ENCODE measurements at regions not wholly inside any gene's neighbourhood (a gene's known extent, or its start where the extent isn't known, plus 50 kb on each side); places are given as distances from the start of the nearest gene placed in this dataset.

GRCh38 chr11:70915158-70915985, 337.0 kb downstream of the SHANK2 start:
- peak in 18 of 56 donors; percentile 10 to 52 (median 28) for DNase-seq

- peak in 2 of 56 donors; percentile 23 to 27 for DNase-seq
Observed at GRCh38 chr11:70916351-70916750, 336.0 kb downstream of the SHANK2 start.

DNA sequence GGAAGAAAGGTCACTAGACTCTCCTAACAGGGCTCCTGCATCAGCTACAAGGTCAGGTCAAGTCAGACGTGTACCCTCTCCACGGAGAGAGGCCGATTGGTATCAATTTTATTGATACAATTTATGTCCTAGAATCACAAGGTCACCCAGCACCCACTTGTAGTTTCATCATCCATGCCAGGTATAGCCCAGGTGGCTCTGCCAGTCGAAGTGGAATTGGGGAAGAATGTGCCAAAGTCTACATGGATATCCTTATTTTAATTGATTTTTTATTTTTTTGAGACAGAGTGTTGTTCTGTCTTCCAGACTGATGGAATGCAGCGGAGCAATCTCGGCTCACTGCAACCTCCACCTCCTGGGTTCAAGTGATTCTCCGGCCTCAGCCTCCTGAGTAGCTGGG, 334.1 kb downstream of the SHANK2 start:
- DNase-seq: no peak

GRCh38 chr11:70921804-70922203, 330.6 kb downstream of the SHANK2 start:
- no peak for DNase-seq

DNA sequence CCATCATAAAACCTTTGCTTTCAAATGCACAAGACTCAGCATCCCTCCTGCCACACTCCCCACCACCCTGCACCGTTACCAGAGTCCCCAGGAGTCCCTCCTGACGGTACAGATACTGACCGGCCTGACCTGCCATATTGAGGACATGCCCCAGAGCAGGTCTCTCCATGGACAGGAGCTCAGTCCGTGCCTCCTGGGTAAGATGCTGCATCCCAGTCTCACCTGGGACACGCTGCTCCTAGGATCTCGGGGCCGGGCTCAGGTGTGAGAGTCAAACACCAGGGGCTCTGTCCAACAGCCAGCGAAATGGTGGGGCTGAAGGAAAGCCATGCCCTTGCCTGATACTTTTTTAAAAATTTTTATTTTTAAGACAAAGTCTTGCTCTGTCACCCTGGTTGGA, 328.3 kb downstream of the SHANK2 start:
- no peak for DNase-seq

- DNase-seq: no peak
Observed at GRCh38 chr11:70925238-70925637, 327.1 kb downstream of the SHANK2 start.

- no peak for DNase-seq
Observed at GRCh38 chr11:70926543-70927201, 325.7 kb downstream of the SHANK2 start.

DNA sequence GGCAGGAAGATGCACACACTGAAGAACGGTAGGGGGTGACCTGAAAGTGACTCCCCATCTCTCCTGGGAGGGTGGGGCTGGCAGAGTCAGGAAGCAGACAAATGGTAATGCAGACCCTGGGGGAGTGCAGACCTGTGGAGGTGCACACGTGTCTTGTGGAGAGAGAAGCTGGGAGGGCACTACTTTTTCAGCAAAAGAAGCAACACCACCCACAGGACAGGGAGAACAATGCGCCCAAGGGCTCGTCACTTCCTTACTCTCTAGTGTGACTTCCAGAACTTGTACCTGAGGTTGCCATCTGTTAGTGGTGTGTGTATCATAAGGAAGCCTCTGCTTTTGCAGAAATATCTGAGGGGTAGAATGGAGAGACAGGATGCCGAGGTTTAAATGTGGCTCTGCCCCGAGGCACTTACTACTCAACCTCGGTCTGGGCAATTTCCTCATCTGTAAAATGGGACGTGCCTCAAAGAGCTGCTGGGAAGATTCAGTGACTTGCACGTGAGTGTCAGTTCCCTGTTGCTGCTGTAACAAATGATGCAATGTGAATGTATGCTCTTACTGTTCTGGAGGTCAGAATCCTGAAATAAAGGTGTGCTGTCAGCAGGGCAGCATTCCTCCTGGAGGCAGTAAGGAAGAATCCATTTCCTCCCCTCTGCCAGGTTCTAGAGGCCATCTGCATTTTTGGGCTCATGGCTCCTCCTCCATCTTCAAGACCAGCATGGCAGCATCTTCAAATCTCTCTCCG, 323.4 kb downstream of the SHANK2 start:
- no peak for DNase-seq

DNA sequence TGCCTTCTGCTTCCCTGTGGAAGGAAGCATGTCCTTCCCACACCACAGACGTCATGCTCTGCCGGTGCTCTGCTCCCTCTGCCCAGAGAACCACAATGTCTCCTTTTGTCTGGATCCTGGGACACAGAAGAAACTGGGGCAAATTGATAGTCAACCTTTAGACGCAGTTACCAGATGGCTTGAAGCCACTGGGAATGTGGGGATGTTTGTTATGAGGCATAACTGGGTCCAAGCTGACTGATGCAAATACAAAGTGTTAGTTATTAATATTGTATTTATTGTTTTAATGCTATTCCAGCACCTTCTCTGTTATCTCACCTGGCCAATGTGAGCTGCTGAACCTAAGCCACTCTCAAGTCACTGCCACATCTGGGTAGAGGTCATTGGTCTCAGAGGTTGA, 322.2 kb downstream of the SHANK2 start:
- no peak for DNase-seq

DNA sequence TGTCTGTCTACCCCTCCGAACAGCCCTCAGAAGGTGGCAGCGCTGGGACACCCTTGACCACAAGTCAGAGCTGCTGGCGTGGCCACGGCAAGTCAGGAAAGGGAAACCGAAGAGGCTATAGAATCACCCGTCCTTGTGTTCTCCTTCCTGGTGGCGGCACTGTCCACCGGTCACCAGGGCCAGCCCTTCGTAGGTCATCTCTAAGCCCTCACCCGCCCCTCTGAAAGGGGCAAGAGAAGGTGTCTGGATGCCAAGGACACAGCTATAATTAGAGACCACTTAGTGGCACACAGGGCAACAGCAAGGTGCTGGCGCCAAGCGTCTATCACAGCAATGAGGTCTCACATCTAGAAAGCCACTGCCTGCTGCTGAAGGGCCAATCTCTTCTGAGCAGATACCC, 320.9 kb downstream of the SHANK2 start:
- DNase-seq: no peak

- DNase-seq: no peak
Observed at GRCh38 chr11:70933981-70934583, 318.3 kb downstream of the SHANK2 start.

DNA sequence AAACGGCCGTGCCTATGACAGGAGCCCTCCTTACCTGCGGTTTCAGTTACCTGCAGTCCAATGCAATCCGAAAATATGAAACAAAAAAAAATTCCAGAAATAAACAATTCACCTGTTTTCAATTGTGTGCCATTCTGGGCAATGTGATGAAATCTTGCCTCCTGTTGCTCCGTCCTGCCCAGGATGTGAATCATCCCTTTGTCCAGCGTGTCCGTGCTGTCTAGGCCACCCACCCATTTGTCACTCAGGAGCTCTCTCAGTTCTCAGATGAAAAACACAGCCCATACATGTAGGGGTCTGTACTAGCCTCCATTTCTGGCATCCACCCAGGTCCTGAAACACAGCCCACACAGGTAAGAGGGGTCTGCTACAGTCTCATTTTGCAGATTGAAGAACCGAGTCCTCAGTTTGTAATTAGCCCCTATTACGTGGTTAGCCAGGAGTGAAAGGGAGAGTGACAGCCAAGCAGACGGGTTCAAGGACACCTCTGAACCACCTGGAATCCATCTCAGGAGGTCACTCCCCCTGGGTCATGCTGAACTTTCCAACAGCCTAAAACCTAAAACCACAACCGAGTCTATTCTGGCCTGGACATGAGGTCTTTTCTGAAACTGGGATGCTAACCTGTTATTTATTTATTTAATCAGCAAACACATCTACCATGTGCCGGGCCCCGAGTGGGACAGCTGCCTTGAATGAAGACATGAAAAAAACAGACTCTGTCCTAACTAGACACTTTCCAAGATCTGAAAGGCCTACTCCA, 317.2 kb downstream of the SHANK2 start:
- DNase-seq: no peak

GRCh38 chr11:70942593-70942992, 309.8 kb downstream of the SHANK2 start:
- no peak for DNase-seq

DNA sequence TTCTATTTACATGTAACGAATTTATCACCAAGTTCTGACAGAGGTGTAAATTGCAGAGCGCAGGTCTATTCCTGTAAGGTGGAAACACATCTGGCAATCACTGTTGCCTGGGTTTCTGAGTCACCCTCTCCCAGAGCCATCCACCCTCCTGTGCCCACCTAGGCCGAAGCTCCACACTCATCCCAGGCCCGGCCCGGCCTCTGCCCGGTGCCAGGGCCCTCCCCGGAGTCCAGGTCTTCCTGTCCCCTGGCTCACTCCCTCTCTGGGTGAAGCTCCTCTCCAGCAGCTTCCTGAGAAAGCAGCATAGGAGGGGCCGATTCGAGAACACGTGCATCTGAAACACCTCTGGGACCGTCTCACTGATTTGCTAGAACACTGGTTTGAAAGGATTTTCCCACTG, 308.2 kb downstream of the SHANK2 start:
- no peak for DNase-seq

DNA sequence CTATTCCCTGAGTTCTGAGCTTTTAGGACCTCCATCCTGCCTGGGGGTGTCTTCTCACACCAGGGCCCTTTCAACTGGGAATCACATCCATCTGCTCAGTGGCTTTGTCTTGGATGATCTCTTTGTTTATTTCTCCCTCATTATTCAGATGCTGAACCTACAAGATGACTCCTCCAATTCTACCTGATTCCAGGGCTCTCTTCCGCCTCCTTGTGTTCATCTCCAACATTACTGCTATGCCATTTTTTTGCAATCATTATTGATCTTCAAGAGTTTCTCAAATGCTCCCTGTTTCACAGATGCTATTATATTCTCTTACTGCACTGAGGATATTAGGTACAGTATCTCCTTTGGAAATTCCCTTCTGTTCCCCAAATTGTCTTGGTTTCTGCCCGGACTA, 307.7 kb downstream of the SHANK2 start:
- DNase-seq: no peak

- DNase-seq: peak in 13 of 56 donors; percentile 2 to 41 (median 19)
Observed at GRCh38 chr11:70948398-70948797, 304.0 kb downstream of the SHANK2 start.

DNA sequence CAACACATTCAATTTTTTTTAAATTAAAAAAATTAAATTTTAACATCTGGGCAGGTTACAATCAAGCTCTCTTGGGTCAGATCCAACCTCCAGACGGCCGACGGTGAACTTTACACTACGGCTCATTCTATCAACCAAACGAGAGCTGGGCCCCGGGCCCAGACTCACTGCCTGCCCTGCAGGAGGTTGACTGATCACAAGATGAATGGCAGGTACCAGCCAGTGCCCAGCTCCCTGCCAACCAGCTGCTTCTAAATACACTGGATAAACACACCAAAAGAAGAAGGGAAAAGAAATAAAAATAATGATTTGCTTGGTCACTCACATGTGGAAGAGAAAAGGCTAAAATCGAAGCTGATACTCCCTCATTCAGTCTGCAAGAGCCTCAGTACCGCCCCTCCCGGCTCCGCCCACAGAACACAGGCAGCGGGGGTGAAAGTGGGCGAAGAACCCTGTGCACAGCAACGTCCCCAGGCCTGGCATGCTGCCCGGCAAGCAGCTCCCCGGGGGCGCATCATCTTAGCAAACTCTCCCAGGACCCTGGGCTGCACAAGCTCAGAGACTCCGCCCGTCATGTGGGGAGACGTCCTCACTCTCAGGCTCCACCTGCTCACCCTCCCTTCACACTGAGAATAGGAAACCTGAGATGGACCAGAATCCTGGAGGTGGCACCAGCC, 303.4 kb downstream of the SHANK2 start:
- peak in 3 of 56 donors; percentile 1 to 13 (median 11) for DNase-seq

- DNase-seq: no peak
Observed at GRCh38 chr11:70951139-70951804, 301.1 kb downstream of the SHANK2 start.

DNA sequence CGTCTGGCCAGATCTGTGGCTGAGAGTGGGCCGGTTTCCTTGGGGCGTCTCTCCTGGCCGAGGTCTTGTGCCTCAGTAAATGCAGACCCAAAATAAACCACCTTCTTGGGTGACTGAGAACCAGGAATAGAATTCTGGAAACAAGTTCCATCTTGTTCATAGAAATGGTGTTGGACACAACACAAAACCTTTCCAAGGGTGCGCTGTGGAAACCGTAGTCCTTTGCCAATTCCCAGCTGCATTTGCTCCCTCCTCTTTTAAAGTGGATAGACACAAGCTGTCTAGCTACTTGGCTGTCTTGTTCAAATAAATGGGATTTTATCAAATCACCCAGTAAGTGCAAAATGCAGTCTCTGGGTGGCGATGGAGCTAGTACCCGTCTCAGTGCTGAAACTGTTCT, 300.2 kb downstream of the SHANK2 start:
- DNase-seq: peak in 2 of 56 donors; percentile 21 to 24

- no peak for DNase-seq
Observed at GRCh38 chr11:70953720-70954119, 298.7 kb downstream of the SHANK2 start.
